ENCODE measurements at regions not wholly inside any gene's neighbourhood (a gene's known extent, or its start where the extent isn't known, plus 50 kb on each side); places are given as distances from the start of the nearest gene placed in this dataset.

GRCh38 chr11:119793335-119793984 is 64.5 kb upstream of the NECTIN1 start:
- no peaks in the 10 kb centered on the region for H3K36me3 ChIP-seq (ENCODE audit: control insufficient read depth in 1 of 2, insufficient read depth in 2 of 2, low read length in 2 of 2)
- no peaks in the 10 kb centered on the region for H3K9me3 ChIP-seq (ENCODE audit: control insufficient read depth in 1 of 2, low read length in 2 of 2)
- H3K27ac ChIP-seq (ENCODE audit: low read length), result no peak overlapping the region
- no peak overlapping the region for H3K4me3 ChIP-seq (ENCODE audit: low read depth in 1 of 2, low read length in 2 of 2)
- H3K4me1 ChIP-seq (ENCODE audit: control insufficient read depth in 1 of 2, insufficient read depth in 2 of 2, low read length in 2 of 2), result no peaks in the 10 kb centered on the region
- no peaks in the 10 kb centered on the region for H3K27me3 ChIP-seq (ENCODE audit: low read depth, low read length)

GRCh38 chr11:119791701-119792151 is 62.7 kb upstream of the NECTIN1 start:
- Histone ChIP-seq H3K27ac (ENCODE audit: low read length) (no peak overlapping the region), H3K4me3 (ENCODE audit: low read depth in 1 of 2, low read length in 2 of 2) (no peak overlapping the region), H3K36me3 (ENCODE audit: control insufficient read depth in 1 of 2, insufficient read depth in 2 of 2, low read length in 2 of 2) (no peaks in the 10 kb centered on the region), H3K27me3 (ENCODE audit: low read depth, low read length) (no peaks in the 10 kb centered on the region), H3K4me1 (ENCODE audit: control insufficient read depth in 1 of 2, insufficient read depth in 2 of 2, low read length in 2 of 2) (no peaks in the 10 kb centered on the region), H3K9me3 (ENCODE audit: control insufficient read depth in 1 of 2, low read length in 2 of 2) (no peaks in the 10 kb centered on the region)

- H3K9me3 ChIP-seq (ENCODE audit: control insufficient read depth in 1 of 2, low read length in 2 of 2), result no peaks in the 10 kb centered on the region
- no peak overlapping the region for H3K27ac ChIP-seq (ENCODE audit: low read length)
- no peaks in the 10 kb centered on the region for H3K36me3 ChIP-seq (ENCODE audit: control insufficient read depth in 1 of 2, insufficient read depth in 2 of 2, low read length in 2 of 2)
- no peaks in the 10 kb centered on the region for H3K4me1 ChIP-seq (ENCODE audit: control insufficient read depth in 1 of 2, insufficient read depth in 2 of 2, low read length in 2 of 2)
- H3K4me3 ChIP-seq (ENCODE audit: low read depth in 1 of 2, low read length in 2 of 2), result no peak overlapping the region
- no peaks in the 10 kb centered on the region for H3K27me3 ChIP-seq (ENCODE audit: low read depth, low read length)
Measured at GRCh38 chr11:119791047-119791446, 62.0 kb upstream of the NECTIN1 start.

DNA sequence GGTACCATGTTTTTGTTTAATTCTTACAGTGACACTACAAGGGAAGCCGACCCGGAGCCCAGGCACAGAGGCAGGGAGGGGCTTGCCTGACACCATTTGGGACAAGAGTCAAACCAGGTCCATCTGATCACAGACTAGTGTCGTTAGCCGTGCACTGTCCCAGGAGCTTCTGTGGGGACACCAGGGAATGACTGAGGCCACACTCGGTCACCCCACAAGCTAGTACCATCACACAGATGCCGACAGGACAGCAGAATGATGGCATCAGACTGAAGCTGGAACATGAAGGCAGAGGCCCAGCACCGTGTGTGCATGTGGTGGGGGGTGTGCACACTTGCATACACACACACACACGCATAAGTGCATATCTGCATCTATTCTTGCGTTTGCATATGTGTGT is 61.5 kb upstream of the NECTIN1 start:
- H3K36me3 ChIP-seq (ENCODE audit: control insufficient read depth in 1 of 2, insufficient read depth in 2 of 2, low read length in 2 of 2), result no peaks in the 10 kb centered on the region
- no peaks in the 10 kb centered on the region for H3K4me1 ChIP-seq (ENCODE audit: control insufficient read depth in 1 of 2, insufficient read depth in 2 of 2, low read length in 2 of 2)
- H3K4me3 ChIP-seq (ENCODE audit: low read depth in 1 of 2, low read length in 2 of 2), result no peak overlapping the region
- no peak overlapping the region for H3K27ac ChIP-seq (ENCODE audit: low read length)
- H3K27me3 ChIP-seq (ENCODE audit: low read depth, low read length), result no peaks in the 10 kb centered on the region
- H3K9me3 ChIP-seq (ENCODE audit: control insufficient read depth in 1 of 2, low read length in 2 of 2), result no peaks in the 10 kb centered on the region

GRCh38 chr11:119789766-119790407 is 60.9 kb upstream of the NECTIN1 start:
- Histone ChIP-seq H3K36me3 (ENCODE audit: control insufficient read depth in 1 of 2, insufficient read depth in 2 of 2, low read length in 2 of 2) (no peaks in the 10 kb centered on the region), H3K27ac (ENCODE audit: low read length) (no peak overlapping the region), H3K4me3 (ENCODE audit: low read depth in 1 of 2, low read length in 2 of 2) (no peak overlapping the region), H3K27me3 (ENCODE audit: low read depth, low read length) (no peaks in the 10 kb centered on the region), H3K4me1 (ENCODE audit: control insufficient read depth in 1 of 2, insufficient read depth in 2 of 2, low read length in 2 of 2) (no peaks in the 10 kb centered on the region), H3K9me3 (ENCODE audit: control insufficient read depth in 1 of 2, low read length in 2 of 2) (no peaks in the 10 kb centered on the region)

DNA sequence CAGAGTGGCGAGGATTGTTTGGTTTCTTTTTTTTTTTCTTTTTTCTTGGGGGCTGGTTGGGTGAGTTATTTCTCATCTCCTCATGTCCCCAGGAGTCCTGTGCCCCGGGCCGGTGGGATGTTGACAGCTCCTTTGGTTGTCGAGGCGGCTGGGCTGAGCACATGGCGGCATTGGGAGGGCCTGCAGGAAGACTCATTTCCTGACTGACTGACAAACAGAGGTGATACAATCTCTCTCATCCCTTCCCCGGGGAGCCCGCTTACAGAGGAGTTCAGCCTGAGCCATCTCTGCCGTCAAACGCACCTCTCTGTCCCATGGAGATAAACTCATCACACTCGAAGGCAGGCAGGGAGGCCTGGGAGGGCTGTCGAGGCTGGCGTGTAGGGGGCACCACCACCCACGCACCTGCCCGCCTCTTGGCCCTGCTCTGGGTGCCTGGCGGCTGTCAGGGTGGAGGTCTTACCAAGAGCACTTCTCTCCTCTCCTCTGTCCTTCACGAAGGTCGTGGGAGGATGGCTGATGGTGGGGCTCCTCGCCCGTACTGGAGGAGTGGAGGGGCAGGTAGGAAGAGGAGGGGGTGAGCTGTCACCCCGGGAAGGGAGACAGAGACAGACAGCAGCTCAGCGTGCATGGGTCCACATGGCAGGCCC is 60.0 kb upstream of the NECTIN1 start:
- H3K27ac ChIP-seq (ENCODE audit: low read length), result no peak overlapping the region
- no peaks in the 10 kb centered on the region for H3K4me1 ChIP-seq (ENCODE audit: control insufficient read depth in 1 of 2, insufficient read depth in 2 of 2, low read length in 2 of 2)
- H3K4me3 ChIP-seq (ENCODE audit: low read depth in 1 of 2, low read length in 2 of 2), result no peak overlapping the region
- H3K9me3 ChIP-seq (ENCODE audit: control insufficient read depth in 1 of 2, low read length in 2 of 2), result peaks cover 0 to 5% of the 10 kb centered on the region in 2 donors
- H3K36me3 ChIP-seq (ENCODE audit: control insufficient read depth in 1 of 2, insufficient read depth in 2 of 2, low read length in 2 of 2), result no peaks in the 10 kb centered on the region
- no peaks in the 10 kb centered on the region for H3K27me3 ChIP-seq (ENCODE audit: low read depth, low read length)

GRCh38 chr11:119788096-119788883 is 59.3 kb upstream of the NECTIN1 start:
- Histone ChIP-seq H3K9me3 (ENCODE audit: control insufficient read depth in 1 of 2, low read length in 2 of 2) (peaks cover 0 to 10% of the 10 kb centered on the region in 2 donors), H3K36me3 (ENCODE audit: control insufficient read depth in 1 of 2, insufficient read depth in 2 of 2, low read length in 2 of 2) (no peaks in the 10 kb centered on the region), H3K27me3 (ENCODE audit: low read depth, low read length) (no peaks in the 10 kb centered on the region), H3K4me3 (ENCODE audit: low read depth in 1 of 2, low read length in 2 of 2) (no peak overlapping the region), H3K4me1 (ENCODE audit: control insufficient read depth in 1 of 2, insufficient read depth in 2 of 2, low read length in 2 of 2) (no peaks in the 10 kb centered on the region), H3K27ac (ENCODE audit: low read length) (no peak overlapping the region)

DNA sequence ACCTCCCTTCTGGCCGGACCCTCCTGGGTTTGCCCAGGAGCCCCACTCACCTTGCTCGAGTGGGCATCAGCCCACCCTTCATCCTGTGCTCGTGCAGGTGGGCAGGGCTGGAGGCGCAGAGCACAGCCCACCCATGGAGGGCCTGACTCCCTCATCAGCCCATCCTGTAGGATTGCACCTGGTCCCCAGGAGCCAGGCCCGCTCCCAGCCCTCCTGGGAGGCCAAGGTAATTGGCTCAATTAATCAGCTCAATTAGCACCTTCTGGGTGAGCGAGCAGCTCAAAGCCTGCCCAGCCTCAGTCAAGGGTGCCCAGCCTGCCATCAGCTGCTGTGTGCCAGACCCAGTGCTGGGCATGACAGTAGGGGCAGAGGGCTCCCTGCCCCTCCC is 58.1 kb upstream of the NECTIN1 start:
- no peak overlapping the region for H3K4me3 ChIP-seq (ENCODE audit: low read depth in 1 of 2, low read length in 2 of 2)
- H3K9me3 ChIP-seq (ENCODE audit: control insufficient read depth in 1 of 2, low read length in 2 of 2), result peaks cover 0 to 10% of the 10 kb centered on the region in 2 donors
- H3K27me3 ChIP-seq (ENCODE audit: low read depth, low read length), result no peaks in the 10 kb centered on the region
- no peak overlapping the region for H3K27ac ChIP-seq (ENCODE audit: low read length)
- no peaks in the 10 kb centered on the region for H3K4me1 ChIP-seq (ENCODE audit: control insufficient read depth in 1 of 2, insufficient read depth in 2 of 2, low read length in 2 of 2)
- H3K36me3 ChIP-seq (ENCODE audit: control insufficient read depth in 1 of 2, insufficient read depth in 2 of 2, low read length in 2 of 2), result no peaks in the 10 kb centered on the region

GRCh38 chr11:119786431-119787073 is 57.6 kb upstream of the NECTIN1 start:
- Histone ChIP-seq H3K27me3 (ENCODE audit: low read depth, low read length) (no peaks in the 10 kb centered on the region), H3K9me3 (ENCODE audit: control insufficient read depth in 1 of 2, low read length in 2 of 2) (peaks cover 0 to 10% of the 10 kb centered on the region in 2 donors)

GRCh38 chr11:119785131-119785530 is 56.1 kb upstream of the NECTIN1 start:
- Histone ChIP-seq H3K4me3 (ENCODE audit: low read depth in 1 of 2, low read length in 2 of 2) (no peak overlapping the region), H3K4me1 (ENCODE audit: control insufficient read depth in 1 of 2, insufficient read depth in 2 of 2, low read length in 2 of 2) (no peaks in the 10 kb centered on the region), H3K9me3 (ENCODE audit: control insufficient read depth in 1 of 2, low read length in 2 of 2) (peaks cover 0 to 10% of the 10 kb centered on the region in 2 donors), H3K27ac (ENCODE audit: low read length) (no peak overlapping the region), H3K36me3 (ENCODE audit: control insufficient read depth in 1 of 2, insufficient read depth in 2 of 2, low read length in 2 of 2) (no peaks in the 10 kb centered on the region), H3K27me3 (ENCODE audit: low read depth, low read length) (no peaks in the 10 kb centered on the region)

More at GRCh38 chr11:119786431-119787073, 57.6 kb upstream of the NECTIN1 start:
- Histone ChIP-seq H3K36me3 (ENCODE audit: control insufficient read depth in 1 of 2, insufficient read depth in 2 of 2, low read length in 2 of 2) (no peaks in the 10 kb centered on the region), H3K4me3 (ENCODE audit: low read depth in 1 of 2, low read length in 2 of 2) (no peak overlapping the region), H3K27ac (ENCODE audit: low read length) (no peak overlapping the region), H3K4me1 (ENCODE audit: control insufficient read depth in 1 of 2, insufficient read depth in 2 of 2, low read length in 2 of 2) (no peaks in the 10 kb centered on the region)

DNA sequence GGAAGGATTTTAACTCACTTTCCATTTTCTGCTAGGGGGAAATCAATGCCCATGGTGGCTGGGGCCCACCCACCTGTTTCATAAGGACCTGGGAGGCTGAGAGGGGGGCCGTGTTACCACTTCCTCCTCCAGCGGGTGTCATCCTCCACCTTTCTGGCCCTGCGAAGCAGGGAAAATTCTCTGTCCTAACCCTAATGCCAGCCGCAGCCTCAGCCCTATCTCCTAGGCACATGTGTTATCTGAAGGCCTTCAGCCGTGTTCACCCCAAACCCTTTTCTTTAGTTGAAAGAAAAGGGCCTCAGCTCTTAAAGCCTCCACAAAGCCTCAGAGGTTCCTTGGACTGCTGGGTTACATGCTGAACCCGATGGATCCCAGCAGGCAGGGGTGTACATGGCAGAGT is 55.4 kb upstream of the NECTIN1 start:
- H3K4me3 ChIP-seq (ENCODE audit: low read depth in 1 of 2, low read length in 2 of 2), result no peak overlapping the region
- no peaks in the 10 kb centered on the region for H3K36me3 ChIP-seq (ENCODE audit: control insufficient read depth in 1 of 2, insufficient read depth in 2 of 2, low read length in 2 of 2)
- no peaks in the 10 kb centered on the region for H3K4me1 ChIP-seq (ENCODE audit: control insufficient read depth in 1 of 2, insufficient read depth in 2 of 2, low read length in 2 of 2)
- H3K27me3 ChIP-seq (ENCODE audit: low read depth, low read length), result no peaks in the 10 kb centered on the region
- H3K27ac ChIP-seq (ENCODE audit: low read length), result no peak overlapping the region
- peaks cover 0 to 10% of the 10 kb centered on the region in 2 donors for H3K9me3 ChIP-seq (ENCODE audit: control insufficient read depth in 1 of 2, low read length in 2 of 2)
